ENCODE measurements at regions not wholly inside any gene's neighbourhood (a gene's known extent, or its start where the extent isn't known, plus 50 kb on each side); places are given as distances from the start of the nearest gene placed in this dataset.
"Not testable (repeated sequence)": the region's sequence is repeated elsewhere in the genome, so short reads cannot be mapped to it uniquely, and the experiment has no call there.

DNA sequence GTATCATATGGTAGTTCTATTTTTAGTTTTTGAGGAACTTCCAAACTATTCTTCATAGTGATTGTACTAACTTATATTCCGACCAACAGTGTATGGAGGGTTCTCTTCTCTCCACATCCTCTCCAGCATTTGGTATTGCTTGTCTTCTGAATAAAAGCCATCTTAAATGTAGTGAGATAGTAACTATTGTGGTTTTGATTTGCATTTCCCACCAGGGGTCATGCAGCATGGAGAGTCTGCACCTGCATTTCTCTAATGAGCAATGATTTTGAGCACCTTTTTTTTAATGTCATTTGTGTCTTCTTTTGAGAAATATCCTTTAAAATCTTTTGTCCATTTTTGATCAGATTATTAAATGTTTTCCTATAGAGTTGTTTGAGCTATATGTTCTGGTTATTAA is 718.5 kb downstream of the ZBBX start:
- Histone ChIP-seq H3K27me3 (ENCODE audit: control insufficient read depth in 5 of 5, insufficient read depth in 4 of 5, low read length in 5 of 5) (no peaks in the 10 kb centered on the region), H3K27ac (ENCODE audit: low read depth, low read length) (no peak overlapping the region), H3K36me3 (ENCODE audit: control insufficient read depth in 5 of 5, insufficient read depth in 5 of 5, low read length in 5 of 5) (no peaks in the 10 kb centered on the region), H3K9me3 (ENCODE audit: control insufficient read depth in 5 of 5, low read length in 5 of 5) (peaks cover 4 to 15% (median 11%) of the 10 kb centered on the region in 5 donors), H3K9ac (ENCODE audit: low read length in 5 of 5) (no peak overlapping the region), H3K4me3 (ENCODE audit: low read depth in 1 of 5, low read length in 5 of 5) (no peak overlapping the region), H3K4me1 (ENCODE audit: control insufficient read depth in 5 of 5, insufficient read depth in 5 of 5, low read length in 5 of 5) (no peaks in the 10 kb centered on the region)

DNA sequence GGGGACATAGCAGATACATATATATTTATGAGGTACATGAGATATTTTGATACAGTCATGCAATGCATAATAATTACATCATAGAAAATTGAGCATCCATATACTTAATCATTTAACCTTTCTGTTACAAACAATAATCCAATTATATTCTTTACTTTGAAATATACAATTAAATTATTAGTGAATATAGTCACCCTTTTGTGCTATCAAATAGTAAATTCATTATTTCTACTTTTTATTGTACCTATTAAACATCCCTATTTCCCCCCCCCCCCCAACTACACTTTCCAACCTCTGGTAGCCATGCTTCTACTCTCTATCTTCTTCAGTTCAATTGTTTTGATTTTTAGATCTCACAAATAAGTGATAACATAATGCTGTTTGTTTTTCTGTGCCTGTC is 719.1 kb downstream of the ZBBX start:
- H3K4me1 ChIP-seq (ENCODE audit: control insufficient read depth in 5 of 5, insufficient read depth in 5 of 5, low read length in 5 of 5) = no peaks in the 10 kb centered on the region
- H3K9me3 ChIP-seq (ENCODE audit: control insufficient read depth in 5 of 5, low read length in 5 of 5) = peaks cover 4 to 15% (median 11%) of the 10 kb centered on the region in 5 donors
- no peaks in the 10 kb centered on the region for H3K36me3 ChIP-seq (ENCODE audit: control insufficient read depth in 5 of 5, insufficient read depth in 5 of 5, low read length in 5 of 5)
- H3K9ac ChIP-seq (ENCODE audit: low read length in 5 of 5) = no peak overlapping the region
- no peak overlapping the region for H3K27ac ChIP-seq (ENCODE audit: low read depth, low read length)
- H3K4me3 ChIP-seq (ENCODE audit: low read depth in 1 of 5, low read length in 5 of 5) = no peak overlapping the region
- no peaks in the 10 kb centered on the region for H3K27me3 ChIP-seq (ENCODE audit: control insufficient read depth in 5 of 5, insufficient read depth in 4 of 5, low read length in 5 of 5)

DNA sequence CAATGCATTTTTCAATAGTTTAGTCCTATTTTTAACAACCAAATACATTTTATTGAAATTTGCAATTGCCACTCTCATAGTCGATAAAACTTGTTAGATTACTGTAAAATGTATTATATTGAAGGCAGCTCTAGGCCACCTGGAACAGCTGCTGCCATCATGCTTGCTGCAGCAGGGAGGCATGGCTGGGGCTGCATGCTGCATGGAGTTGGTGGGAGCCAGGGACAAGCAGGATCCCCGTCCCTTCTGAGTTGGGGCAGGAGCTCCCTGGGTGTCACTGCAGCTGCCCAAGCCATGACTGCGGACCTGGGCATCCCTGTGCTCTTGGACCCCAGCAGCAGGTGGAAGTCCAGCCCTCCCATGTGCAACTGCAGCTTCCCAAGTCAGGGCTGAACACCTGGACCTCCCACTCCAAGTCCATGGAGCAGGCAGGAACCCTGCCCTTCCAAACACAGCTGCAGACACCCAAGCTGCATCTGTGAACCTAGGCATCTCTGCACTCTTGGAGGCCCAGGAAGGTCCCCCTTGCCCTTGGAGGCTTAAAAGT is 742.0 kb downstream of the ZBBX start:
- H3K9me3 ChIP-seq (ENCODE audit: control insufficient read depth in 5 of 5, low read length in 5 of 5) = no peaks in the 10 kb centered on the region
- H3K36me3 ChIP-seq (ENCODE audit: control insufficient read depth in 5 of 5, insufficient read depth in 5 of 5, low read length in 5 of 5) = no peaks in the 10 kb centered on the region
- no peak overlapping the region for H3K4me3 ChIP-seq (ENCODE audit: low read depth in 1 of 5, low read length in 5 of 5)
- no peaks in the 10 kb centered on the region for H3K27me3 ChIP-seq (ENCODE audit: control insufficient read depth in 5 of 5, insufficient read depth in 4 of 5, low read length in 5 of 5)
- no peak overlapping the region for H3K9ac ChIP-seq (ENCODE audit: low read length in 5 of 5)
- H3K4me1 ChIP-seq (ENCODE audit: control insufficient read depth in 5 of 5, insufficient read depth in 5 of 5, low read length in 5 of 5) = no peaks in the 10 kb centered on the region
- no peak overlapping the region for H3K27ac ChIP-seq (ENCODE audit: low read depth, low read length)

DNA sequence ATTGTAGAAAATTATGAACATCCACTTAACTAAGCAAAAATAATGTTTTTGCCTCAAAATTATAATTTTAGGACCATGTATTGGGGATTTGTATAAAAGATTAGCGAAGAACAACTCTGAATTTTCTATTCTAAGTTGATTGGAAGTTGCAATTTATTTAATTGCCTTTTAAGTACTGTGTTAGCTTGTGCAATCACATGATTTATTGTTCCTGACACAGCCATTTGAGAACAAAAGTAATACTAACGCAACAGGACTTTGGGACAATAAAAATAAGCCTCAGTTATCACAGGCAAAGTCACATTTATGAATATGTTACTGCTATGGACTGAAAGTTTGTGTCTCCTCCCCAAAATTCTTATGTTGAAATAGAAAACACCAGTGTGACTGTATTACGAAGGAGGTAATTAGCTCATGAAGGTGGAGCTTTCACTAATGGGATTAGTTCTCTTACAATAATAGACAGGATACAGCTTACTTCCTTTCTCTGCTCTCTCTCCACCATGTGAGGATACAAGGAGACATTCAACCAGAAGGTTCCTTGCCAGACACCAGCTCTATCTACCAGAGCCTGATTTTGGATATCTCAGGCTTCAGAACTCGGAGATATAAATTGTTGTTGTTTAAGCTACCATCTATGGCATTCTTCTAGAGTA is 745.9 kb downstream of the ZBBX start:
- H3K27me3 ChIP-seq (ENCODE audit: control insufficient read depth in 5 of 5, insufficient read depth in 4 of 5, low read length in 5 of 5) = no peaks in the 10 kb centered on the region
- H3K4me3 ChIP-seq (ENCODE audit: low read depth in 1 of 5, low read length in 5 of 5) = no peak overlapping the region
- no peaks in the 10 kb centered on the region for H3K9me3 ChIP-seq (ENCODE audit: control insufficient read depth in 5 of 5, low read length in 5 of 5)
- H3K9ac ChIP-seq (ENCODE audit: low read length in 5 of 5) = no peak overlapping the region
- H3K27ac ChIP-seq (ENCODE audit: low read depth, low read length) = no peak overlapping the region
- no peaks in the 10 kb centered on the region for H3K4me1 ChIP-seq (ENCODE audit: control insufficient read depth in 5 of 5, insufficient read depth in 5 of 5, low read length in 5 of 5)
- no peaks in the 10 kb centered on the region for H3K36me3 ChIP-seq (ENCODE audit: control insufficient read depth in 5 of 5, insufficient read depth in 5 of 5, low read length in 5 of 5)

DNA sequence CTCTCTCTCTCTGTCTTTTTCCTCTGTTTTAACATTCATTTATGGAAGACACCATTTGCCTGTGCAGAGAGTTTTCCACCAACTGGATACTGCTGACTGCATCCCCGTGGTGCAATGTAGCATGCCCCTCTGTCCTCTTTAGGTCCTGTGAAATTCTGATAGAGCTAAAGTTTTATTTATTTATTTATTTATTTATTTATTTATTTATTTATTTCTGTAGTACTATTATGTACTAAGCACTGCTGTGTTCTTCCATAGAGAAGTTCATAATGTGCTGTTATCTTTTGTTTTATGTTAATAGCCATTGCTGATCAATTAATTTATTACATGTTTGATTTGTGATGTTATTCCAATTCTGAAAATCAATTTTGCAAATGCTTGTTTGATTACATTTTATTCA is 749.9 kb downstream of the ZBBX start:
- Histone ChIP-seq H3K4me3 (ENCODE audit: low read depth in 1 of 5, low read length in 5 of 5) (no peak overlapping the region), H3K27me3 (ENCODE audit: control insufficient read depth in 5 of 5, insufficient read depth in 4 of 5, low read length in 5 of 5) (no peaks in the 10 kb centered on the region), H3K9ac (ENCODE audit: low read length in 5 of 5) (no peak overlapping the region), H3K27ac (ENCODE audit: low read depth, low read length) (no peak overlapping the region), H3K4me1 (ENCODE audit: control insufficient read depth in 5 of 5, insufficient read depth in 5 of 5, low read length in 5 of 5) (no peaks in the 10 kb centered on the region), H3K9me3 (ENCODE audit: control insufficient read depth in 5 of 5, low read length in 5 of 5) (no peaks in the 10 kb centered on the region), H3K36me3 (ENCODE audit: control insufficient read depth in 5 of 5, insufficient read depth in 5 of 5, low read length in 5 of 5) (no peaks in the 10 kb centered on the region)

DNA sequence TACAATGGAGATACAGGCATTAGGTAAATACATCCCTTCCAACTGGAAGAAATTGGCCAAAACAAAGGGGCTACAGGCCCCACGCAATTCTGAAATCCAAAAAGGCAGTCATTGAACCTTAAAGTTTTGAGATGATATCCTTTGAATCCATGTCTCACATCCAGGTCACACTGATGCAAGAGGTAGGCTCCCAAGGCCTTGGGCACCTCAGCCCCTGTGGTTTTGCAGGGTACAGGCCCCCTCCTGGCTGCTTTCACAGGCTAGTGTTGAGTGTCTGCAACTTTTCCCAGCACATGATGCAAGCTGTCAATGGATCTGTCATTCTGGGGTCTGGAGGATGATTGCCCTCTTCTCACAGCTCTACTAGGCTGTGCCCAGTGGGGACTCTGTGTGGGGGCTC is 766.7 kb downstream of the ZBBX start:
- H3K27ac ChIP-seq (ENCODE audit: low read depth, low read length) = no peak overlapping the region
- no peaks in the 10 kb centered on the region for H3K36me3 ChIP-seq (ENCODE audit: control insufficient read depth in 5 of 5, insufficient read depth in 5 of 5, low read length in 5 of 5)
- H3K9ac ChIP-seq (ENCODE audit: low read length in 5 of 5) = no peak overlapping the region
- peaks cover 0 to 5% (median 0%) of the 10 kb centered on the region in 5 donors for H3K9me3 ChIP-seq (ENCODE audit: control insufficient read depth in 5 of 5, low read length in 5 of 5)
- no peak overlapping the region for H3K4me3 ChIP-seq (ENCODE audit: low read depth in 1 of 5, low read length in 5 of 5)
- no peaks in the 10 kb centered on the region for H3K27me3 ChIP-seq (ENCODE audit: control insufficient read depth in 5 of 5, insufficient read depth in 4 of 5, low read length in 5 of 5)
- H3K4me1 ChIP-seq (ENCODE audit: control insufficient read depth in 5 of 5, insufficient read depth in 5 of 5, low read length in 5 of 5) = no peaks in the 10 kb centered on the region

DNA sequence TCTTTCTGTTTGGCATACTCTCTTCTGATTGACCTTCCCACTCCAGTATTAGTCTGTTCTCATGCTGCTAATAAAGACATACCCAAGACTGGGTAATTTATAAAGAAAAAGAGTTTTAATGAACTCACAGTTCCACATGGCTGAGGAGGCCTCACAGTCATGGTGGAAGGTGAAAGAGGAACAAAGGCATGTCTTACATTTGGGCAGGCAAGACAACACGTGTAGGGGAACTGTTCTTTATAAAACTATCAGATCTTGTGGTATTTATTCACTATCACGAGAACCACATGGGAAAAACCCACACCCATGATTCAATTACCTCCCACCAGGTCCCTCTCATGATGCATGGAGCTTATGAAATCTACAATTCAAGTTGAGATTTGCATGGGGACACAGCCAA is 767.3 kb downstream of the ZBBX start:
- H3K9ac ChIP-seq (ENCODE audit: low read length in 5 of 5); H3K4me3 ChIP-seq (ENCODE audit: low read depth in 1 of 5, low read length in 5 of 5); H3K4me1 ChIP-seq (ENCODE audit: control insufficient read depth in 5 of 5, insufficient read depth in 5 of 5, low read length in 5 of 5); H3K27ac ChIP-seq (ENCODE audit: low read depth, low read length); H3K9me3 ChIP-seq (ENCODE audit: control insufficient read depth in 5 of 5, low read length in 5 of 5); H3K27me3 ChIP-seq (ENCODE audit: control insufficient read depth in 5 of 5, insufficient read depth in 4 of 5, low read length in 5 of 5); H3K36me3 ChIP-seq (ENCODE audit: control insufficient read depth in 5 of 5, insufficient read depth in 5 of 5, low read length in 5 of 5): not testable (repeated sequence)

DNA sequence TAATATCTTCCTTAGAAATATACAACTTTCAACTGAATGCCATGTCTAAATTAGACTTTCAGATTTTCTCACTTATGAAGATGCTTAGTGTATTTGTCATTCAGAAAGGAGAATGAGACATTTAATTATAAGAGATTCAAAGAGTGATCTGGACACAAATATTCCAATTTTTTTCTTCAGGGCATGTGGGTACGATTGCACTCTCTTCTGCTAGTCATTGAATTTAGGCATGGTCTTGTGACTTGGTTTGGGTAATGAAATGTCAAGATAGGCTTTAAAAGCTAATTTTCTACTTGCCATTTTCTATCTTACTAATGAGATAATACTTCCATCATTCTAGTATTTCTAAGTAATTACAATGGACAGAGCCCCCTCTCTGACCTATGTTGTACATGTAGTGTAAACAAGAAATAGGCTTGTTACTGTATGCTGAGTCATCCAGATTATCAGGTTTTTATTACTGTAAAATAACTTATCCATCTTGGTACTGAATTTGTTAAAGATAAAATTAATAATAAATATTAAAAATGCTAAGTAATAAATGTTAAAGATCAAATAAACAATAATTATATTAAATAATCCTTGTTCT is 770.8 kb upstream of the BCHE start:
- Histone ChIP-seq H3K27me3 (ENCODE audit: control insufficient read depth in 5 of 5, insufficient read depth in 4 of 5, low read length in 5 of 5) (no peaks in the 10 kb centered on the region), H3K27ac (ENCODE audit: low read depth, low read length) (no peak overlapping the region), H3K4me1 (ENCODE audit: control insufficient read depth in 5 of 5, insufficient read depth in 5 of 5, low read length in 5 of 5) (no peaks in the 10 kb centered on the region), H3K4me3 (ENCODE audit: low read depth in 1 of 5, low read length in 5 of 5) (no peak overlapping the region), H3K36me3 (ENCODE audit: control insufficient read depth in 5 of 5, insufficient read depth in 5 of 5, low read length in 5 of 5) (no peaks in the 10 kb centered on the region), H3K9ac (ENCODE audit: low read length in 5 of 5) (no peak overlapping the region), H3K9me3 (ENCODE audit: control insufficient read depth in 5 of 5, low read length in 5 of 5) (no peaks in the 10 kb centered on the region)

DNA sequence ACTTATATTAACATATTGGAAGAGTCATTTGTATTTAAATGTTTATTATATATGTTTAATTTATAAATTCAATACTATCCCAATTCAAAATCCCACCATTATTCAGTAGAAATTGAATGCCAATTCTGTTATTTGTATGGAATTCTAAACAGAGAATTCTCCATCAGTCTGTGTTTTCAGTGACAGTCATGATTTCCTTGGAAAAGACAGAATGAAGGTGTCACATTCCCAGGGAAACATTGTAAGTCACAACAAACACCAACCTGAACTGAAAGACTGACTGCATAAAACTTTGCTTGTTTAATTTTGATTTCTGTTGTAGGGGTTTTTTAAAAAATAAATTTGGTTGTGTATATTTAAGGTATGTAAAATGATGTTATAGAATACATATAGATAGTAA is 769.8 kb upstream of the BCHE start:
- Histone ChIP-seq H3K27me3 (ENCODE audit: control insufficient read depth in 5 of 5, insufficient read depth in 4 of 5, low read length in 5 of 5) (no peaks in the 10 kb centered on the region), H3K9me3 (ENCODE audit: control insufficient read depth in 5 of 5, low read length in 5 of 5) (no peaks in the 10 kb centered on the region), H3K9ac (ENCODE audit: low read length in 5 of 5) (no peak overlapping the region), H3K27ac (ENCODE audit: low read depth, low read length) (no peak overlapping the region), H3K4me3 (ENCODE audit: low read depth in 1 of 5, low read length in 5 of 5) (no peak overlapping the region), H3K36me3 (ENCODE audit: control insufficient read depth in 5 of 5, insufficient read depth in 5 of 5, low read length in 5 of 5) (no peaks in the 10 kb centered on the region), H3K4me1 (ENCODE audit: control insufficient read depth in 5 of 5, insufficient read depth in 5 of 5, low read length in 5 of 5) (no peaks in the 10 kb centered on the region)

DNA sequence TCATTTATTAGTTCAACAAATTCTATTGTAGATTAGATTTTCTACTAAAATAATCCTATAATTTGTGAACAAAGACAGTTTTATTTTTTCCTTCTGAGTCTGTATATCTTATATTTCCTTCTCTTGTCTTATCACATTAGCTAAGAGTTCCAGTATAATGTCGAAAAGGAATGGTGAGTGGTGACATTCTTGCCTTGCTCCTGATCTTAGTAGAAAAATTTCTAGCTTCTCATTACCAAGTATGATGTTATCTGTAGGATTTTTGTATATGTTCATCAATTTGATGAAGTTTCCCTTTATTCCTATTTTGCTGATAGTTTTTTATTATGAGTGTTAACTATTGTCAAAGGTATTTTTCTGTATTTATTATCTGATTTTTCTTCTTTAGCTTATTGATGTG is 756.6 kb upstream of the BCHE start:
- H3K27ac ChIP-seq (ENCODE audit: low read depth, low read length) = no peak overlapping the region
- no peak overlapping the region for H3K9ac ChIP-seq (ENCODE audit: low read length in 5 of 5)
- H3K4me3 ChIP-seq (ENCODE audit: low read depth in 1 of 5, low read length in 5 of 5) = no peak overlapping the region
- H3K4me1 ChIP-seq (ENCODE audit: control insufficient read depth in 5 of 5, insufficient read depth in 5 of 5, low read length in 5 of 5) = no peaks in the 10 kb centered on the region
- H3K9me3 ChIP-seq (ENCODE audit: control insufficient read depth in 5 of 5, low read length in 5 of 5) = no peaks in the 10 kb centered on the region
- H3K36me3 ChIP-seq (ENCODE audit: control insufficient read depth in 5 of 5, insufficient read depth in 5 of 5, low read length in 5 of 5) = no peaks in the 10 kb centered on the region
- no peaks in the 10 kb centered on the region for H3K27me3 ChIP-seq (ENCODE audit: control insufficient read depth in 5 of 5, insufficient read depth in 4 of 5, low read length in 5 of 5)
